HG03103 (cell line): ENCODE measurements at regions not wholly inside any gene's neighbourhood (a gene's known extent, or its start where the extent isn't known, plus 50 kb on each side); places are given as distances from the start of the nearest gene placed in this dataset.
"Not testable (repeated sequence)": the region's sequence is repeated elsewhere in the genome, so short reads cannot be mapped to it uniquely, and the experiment has no call there.

Experiments used
- ATAC-seq: cut with Tn5 transposase; IDR thresholded peaks from one replicate; pipeline ENCODE4 v1.9.1; 2021; ENCODE audit warnings: low read depth; ENCODE audit not compliant: unreplicated experiment

DNA sequence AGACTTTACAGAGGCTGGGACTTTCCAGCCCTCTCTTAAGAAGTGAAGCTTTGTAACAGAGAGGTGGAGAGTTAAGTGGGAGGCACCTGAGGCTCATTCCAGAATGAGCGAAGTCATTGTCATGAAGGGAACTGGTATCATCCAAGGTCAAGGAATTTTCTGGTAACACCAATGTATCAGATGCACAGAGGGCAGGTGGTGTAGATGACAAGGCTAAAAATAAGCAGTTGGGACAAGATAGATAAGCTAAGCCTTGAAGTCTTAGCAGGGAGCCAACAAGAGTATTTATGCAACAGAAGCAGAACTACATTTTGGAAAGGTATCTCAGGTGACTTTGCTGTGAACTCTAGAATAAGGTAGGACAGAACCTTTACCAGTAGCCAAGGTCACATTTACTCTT, 257.0 kb upstream of the AUTS2 start:
- no peak for ATAC-seq

DNA sequence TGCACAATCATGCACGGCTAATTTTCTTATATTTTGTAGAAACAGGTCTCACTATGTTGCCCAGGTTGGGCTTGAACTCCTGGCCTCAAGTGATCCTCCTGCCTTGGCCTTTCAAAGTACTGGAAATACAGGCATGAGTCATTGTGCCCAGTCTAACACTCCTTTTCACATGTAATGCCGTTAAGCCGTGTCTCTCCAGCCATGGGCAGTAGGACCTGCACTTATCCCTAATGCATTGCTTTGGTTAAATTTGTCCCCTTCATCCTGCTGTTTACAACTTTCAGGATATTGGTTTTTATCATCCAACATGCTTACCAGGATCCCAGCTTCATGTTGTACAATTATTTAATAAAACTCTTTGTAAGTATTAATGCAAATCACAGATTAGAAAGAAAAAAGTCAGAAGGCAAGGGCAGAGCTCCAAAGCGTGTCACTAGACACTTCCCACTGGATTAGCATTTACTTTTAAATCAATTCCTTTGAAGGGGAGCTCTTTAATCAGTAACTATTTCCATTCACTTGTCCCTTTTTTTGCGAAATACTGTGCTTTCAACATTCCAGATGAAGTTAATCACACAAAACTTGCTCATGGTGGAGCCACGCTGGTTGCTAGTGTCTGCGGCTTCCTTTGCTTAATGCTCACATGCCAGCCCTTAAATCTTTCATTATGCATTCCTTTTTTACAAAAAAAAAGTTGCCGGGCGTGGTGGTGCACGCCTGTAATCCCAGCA, 256.0 kb upstream of the AUTS2 start:
- no peak for ATAC-seq

- no peak for ATAC-seq
Measured at GRCh38 chr7:69349291-69349690, 249.0 kb upstream of the AUTS2 start.

- ATAC-seq: no peak
Measured at GRCh38 chr7:69358163-69358821, 240.0 kb upstream of the AUTS2 start.

DNA sequence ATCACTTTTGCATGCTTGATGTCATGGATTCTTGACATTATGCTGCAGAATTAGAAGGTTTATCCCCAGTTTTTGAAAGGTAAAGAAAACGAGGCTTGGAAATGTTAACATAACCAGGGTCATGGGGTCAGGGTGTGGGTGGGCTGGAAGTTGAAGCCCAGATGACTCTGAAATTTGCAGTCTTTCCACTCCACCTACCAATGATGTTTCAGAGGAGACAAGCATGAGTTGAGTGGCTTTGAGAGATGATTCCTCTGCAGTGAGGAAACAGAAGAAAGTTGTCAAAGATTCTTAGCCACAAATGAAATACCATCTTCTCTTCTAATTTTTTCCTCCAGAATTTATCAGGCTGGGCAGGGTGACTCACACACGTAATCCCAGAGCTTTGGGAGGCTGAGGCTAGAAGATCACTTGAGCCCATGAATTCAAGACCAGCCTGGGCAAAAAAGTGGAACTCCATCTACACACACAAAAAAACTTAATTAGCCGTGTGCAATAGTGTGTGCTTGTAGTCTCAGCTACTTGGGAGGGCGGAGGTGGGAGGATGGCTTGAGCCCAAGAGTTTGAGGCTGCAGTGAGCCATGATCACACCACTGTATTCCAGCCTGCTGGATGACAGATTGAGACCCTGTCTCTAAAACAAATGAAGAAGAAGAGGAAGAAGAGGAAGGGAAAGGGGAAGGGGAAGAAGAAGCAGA, 239.1 kb upstream of the AUTS2 start:
- no peak for ATAC-seq

GRCh38 chr7:69360913-69361312, 237.4 kb upstream of the AUTS2 start:
- no peak for ATAC-seq

GRCh38 chr7:69363136-69363535, 235.1 kb upstream of the AUTS2 start:
- ATAC-seq: no peak

DNA sequence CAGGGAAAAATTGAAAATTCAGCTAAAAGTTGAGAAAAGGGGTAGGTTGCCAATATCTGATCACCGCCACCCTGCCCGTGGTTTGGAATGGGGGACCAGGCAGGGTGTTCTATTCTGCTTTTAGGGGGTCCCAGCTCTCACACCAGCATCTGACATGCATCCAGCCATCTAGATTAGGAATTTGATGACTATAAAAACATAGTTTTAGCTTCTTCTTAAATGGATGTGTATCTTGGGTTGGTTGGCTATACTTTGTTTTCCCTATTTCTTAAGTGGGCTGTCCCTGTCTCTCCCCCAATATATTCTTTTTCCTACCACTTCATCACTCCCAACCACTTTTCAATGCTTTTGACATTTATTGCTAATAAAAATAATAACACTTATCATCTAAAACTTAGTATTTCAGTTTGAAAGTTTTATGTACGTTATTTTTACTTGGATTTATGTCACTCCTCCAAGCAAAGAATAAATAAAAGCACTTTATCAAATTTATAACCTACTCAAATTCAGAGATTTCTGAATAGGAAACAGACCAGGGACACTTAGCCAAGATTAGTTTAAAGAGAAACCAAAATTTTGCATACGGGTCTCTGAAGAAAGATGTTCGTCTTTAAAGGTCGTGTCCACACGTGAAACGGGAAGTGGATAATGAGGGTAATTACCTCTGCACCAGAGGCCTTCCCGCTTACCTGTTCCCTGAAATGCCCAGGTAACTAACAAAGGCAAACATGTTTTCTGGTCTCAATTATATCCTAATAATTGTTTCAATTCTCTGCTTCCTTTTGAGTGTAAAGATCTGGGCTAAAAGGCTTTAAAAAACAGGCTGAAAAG, 233.2 kb upstream of the AUTS2 start:
- no peak for ATAC-seq

GRCh38 chr7:69365651-69366192, 232.6 kb upstream of the AUTS2 start:
- ATAC-seq: no peak

- ATAC-seq: no peak
Measured at GRCh38 chr7:69367780-69368179, 230.5 kb upstream of the AUTS2 start.

- ATAC-seq: no peak
Measured at GRCh38 chr7:69373171-69374043, 224.9 kb upstream of the AUTS2 start.

DNA sequence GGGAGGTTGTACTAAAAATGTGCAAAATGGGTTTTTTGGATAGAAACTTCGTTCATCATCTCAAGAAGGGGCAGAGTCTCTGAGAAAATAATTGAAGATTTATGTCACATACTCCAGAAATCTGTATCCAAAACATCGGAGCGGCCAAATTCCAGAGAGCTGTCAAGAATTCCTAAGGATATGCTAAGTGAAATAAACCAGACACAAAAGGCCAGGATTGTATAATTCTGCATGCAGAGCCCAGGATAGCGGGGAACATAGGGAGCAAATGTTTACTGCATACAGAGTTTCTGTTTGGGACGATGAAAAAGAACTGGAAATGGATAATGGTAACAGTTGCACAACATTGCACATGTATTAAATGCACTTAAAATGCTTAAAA, 224.2 kb upstream of the AUTS2 start:
- ATAC-seq: no peak

- ATAC-seq: no peak
Measured at GRCh38 chr7:69377191-69377590, 221.1 kb upstream of the AUTS2 start.

DNA sequence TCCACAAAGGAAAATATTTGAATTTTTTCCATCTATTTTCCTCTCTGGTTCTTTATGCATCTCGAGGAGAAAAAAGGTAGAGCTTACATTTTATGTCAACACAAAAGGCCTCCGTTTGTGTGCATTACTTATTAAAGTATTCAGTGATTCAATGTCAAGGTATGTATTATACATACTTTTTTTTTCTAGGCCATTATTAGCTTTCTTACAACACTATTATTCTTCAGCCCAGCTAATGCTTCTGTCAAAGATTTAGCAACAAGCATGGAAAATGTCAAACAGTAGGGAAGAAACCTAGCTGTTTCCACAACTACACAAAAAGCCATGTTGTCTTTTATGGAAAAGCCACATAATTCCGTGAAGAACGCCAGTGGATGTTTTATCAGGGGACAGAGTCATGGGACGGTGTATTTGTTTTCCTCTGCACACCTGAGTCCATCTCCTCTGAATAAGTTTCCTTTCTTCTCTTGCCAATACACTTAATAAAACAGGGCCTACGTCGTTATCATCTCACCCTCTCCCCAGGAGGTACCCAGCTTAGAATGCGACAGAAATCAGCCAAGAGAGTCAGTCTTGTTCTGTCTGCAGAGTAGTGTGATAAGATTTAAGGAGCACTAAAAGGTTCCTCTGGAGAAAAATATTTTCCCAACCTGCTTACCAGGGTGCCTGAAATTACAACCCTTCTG, 209.7 kb upstream of the AUTS2 start:
- no peak for ATAC-seq

DNA sequence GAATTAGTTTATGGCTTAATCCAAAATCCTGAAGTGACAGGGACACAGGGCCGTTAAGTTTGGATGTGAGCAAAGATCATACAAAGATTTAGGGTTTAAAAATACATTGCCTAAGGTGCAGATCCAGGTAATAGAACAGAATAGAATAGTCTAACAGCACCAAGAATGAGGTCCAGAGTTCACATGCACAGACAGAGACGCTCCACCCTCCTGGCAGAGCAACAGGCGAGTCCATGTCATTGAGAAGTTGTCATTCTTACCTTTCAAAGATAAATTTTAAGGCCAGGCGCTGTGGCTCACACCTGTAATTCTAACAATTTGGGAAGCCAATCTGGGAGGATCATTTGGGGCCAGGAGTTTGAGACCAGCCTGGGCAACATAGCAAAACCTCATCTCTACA, 209.1 kb upstream of the AUTS2 start:
- no peak for ATAC-seq

GRCh38 chr7:69393912-69394311, 204.4 kb upstream of the AUTS2 start:
- not testable (repeated sequence) for ATAC-seq

DNA sequence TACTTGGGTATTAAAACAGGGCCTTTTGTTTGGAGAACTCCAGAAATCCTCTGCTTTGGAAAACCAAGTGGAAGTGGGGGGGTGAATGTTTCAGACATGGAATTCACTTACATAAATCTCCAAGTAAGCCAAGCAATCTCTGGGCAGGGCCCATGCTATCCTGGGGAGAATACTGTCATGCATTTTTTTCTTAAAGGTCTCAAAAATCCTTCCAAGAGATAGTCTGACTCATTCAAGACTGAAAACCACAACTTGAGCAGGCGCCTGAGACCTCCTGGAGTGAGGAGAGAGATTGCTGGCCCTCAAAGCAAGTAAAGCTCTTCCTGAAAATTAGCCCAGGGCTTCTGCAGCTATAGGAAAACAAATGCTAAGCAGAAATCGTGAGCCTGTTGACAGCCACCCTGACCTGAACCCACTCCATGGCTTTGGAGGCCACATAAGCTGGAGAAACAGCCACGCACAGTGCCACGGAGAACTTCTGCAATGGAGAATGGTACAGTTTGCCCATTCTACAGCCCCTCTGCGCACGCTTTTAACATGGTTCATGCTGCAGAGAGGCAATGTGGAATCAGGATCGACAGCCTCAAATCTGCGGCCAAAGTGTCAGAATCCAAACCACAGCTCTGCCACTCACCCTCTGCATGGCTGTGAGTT, 203.1 kb upstream of the AUTS2 start:
- no peak for ATAC-seq

DNA sequence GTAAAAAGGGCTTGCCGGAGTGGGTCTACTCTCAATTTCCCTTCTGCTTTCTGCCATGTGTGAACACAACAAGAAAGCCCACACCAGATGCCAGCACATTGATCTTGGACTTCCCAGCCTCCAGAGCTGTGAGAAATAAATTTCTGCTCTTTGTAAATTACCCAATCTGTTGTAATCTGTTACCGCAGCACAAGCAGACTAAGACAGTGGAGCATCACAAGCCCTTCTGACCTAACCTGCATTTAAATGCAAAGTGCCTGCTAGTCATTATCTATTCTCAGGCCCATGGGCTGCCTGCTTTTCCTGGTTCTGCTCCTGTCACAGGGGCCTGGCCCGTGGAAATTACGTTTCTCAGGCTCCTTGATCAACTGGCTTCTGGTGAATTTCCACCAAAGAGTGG, 199.3 kb upstream of the AUTS2 start:
- no peak for ATAC-seq

DNA sequence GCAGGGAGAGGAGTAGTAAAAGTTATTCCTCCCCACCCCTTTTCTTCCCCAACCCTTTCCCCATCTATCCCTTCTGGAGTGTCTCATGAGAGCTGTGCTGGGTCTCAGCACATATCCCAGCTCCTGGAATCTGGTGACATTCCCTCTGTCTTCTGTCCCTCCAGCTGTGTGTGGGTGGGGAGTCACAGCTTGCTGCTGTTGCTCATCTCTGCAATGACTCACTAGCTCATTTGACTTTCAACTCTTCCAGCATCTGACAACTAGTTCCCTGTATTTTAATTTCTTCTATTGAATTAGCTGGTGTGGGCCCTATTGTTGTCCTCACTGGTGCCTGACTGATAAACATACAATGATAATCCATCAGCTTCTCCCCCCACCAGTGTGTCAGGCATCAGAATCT, 198.9 kb upstream of the AUTS2 start:
- no peak for ATAC-seq
